Ishikawa (cell line): ENCODE measurements at regions not wholly inside any gene's neighbourhood (a gene's known extent, or its start where the extent isn't known, plus 50 kb on each side); places are given as distances from the start of the nearest gene placed in this dataset.

Source experiments
- CEBPB ChIP-seq: IDR thresholded peaks from 2 replicates; pipeline ENCODE4 v1.6.1; 2012
- CREB1 ChIP-seq: IDR thresholded peaks from 2 replicates; pipeline ENCODE4 v1.6.1; 2012; ENCODE audit warnings: low read depth
- EP300 ChIP-seq: IDR thresholded peaks from 2 replicates; pipeline ENCODE4 v1.6.1; 2012; ENCODE audit warnings: borderline replicate concordance
- RAD21 ChIP-seq: IDR thresholded peaks from 2 replicates; pipeline ENCODE4 v1.6.1; 2012; ENCODE audit warnings: low read depth
- TAF1 ChIP-seq: IDR thresholded peaks from 2 replicates; pipeline ENCODE4 v1.6.1; 2012; ENCODE audit warnings: low read depth, mild to moderate bottlenecking
- TCF12 ChIP-seq: IDR thresholded peaks from 2 replicates; pipeline ENCODE4 v1.6.1; 2012; ENCODE audit warnings: low read depth
- YY1 ChIP-seq: IDR thresholded peaks from 2 replicates; pipeline ENCODE4 v1.6.1; 2012; ENCODE audit warnings: low read depth
- ZBTB7A ChIP-seq: IDR thresholded peaks from 2 replicates; pipeline ENCODE4 v1.6.1; 2012; ENCODE audit warnings: low read depth
- TF ChIP-seq, protein P1 (sequence below): IDR thresholded peaks from 2 replicates; pipeline ENCODE4 v1.6.1; 2012

DNA sequence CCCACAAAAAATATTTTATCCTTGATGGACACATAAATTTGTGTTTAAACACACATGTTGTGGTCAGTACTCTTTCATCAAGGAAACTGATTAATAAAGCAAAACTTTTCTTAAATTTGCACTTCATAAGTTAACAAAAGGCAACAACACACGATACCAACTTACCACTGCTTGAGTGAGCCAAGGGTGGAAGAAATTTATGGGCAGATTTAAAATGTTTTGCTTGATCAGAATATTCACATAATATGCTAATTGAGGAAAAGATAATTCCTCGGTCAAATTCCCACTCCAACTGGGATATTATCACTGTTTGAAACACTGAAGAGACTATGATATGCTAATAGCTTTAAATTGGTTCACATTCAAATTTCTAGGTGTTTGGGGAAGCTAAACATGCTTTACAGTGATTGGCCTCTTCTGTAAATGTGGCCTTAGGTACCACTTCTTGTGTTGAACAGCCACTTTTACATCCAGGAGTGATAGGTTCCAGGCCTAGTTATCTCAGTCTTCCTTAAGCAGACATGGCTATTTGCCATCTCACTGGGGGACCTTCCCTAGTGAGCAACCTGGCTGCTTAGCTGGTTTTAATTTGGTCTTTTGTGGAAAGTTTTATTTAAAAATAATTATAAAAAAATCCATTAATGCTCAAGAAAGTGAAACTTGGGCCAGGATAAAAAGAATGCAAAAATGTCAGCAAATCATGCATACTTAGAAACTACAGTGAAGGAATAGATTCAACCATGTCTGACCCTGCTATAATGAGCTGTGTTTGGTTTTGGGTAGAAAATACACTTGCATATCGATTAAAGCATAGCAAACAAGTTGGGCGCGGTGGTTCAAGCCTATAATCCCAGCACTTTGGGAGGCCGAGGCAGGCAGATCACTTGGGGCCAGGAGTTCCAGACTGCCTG is 221.2 kb upstream of the MAP3K7 start:
- TF ChIP-seq RAD21 (no peak), TAF1 (no peak), TCF12 (no peak), YY1 (no peak), ZBTB7A (no peak), EP300 (no peak), CEBPB (no peak), CREB1 (no peak)
- TF ChIP-seq, protein P1, sequence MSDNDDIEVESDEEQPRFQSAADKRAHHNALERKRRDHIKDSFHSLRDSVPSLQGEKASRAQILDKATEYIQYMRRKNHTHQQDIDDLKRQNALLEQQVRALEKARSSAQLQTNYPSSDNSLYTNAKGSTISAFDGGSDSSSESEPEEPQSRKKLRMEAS: no peak
